Muscle of arm (tissue), 1 donor: ENCODE measurements at regions not wholly inside any gene's neighbourhood (a gene's known extent, or its start where the extent isn't known, plus 50 kb on each side); places are given as distances from the start of the nearest gene placed in this dataset.

Source experiments
- DNase-seq: peaks from one replicate; pipeline ENCODE4 v3.0.0-alpha.2; 2013

DNA sequence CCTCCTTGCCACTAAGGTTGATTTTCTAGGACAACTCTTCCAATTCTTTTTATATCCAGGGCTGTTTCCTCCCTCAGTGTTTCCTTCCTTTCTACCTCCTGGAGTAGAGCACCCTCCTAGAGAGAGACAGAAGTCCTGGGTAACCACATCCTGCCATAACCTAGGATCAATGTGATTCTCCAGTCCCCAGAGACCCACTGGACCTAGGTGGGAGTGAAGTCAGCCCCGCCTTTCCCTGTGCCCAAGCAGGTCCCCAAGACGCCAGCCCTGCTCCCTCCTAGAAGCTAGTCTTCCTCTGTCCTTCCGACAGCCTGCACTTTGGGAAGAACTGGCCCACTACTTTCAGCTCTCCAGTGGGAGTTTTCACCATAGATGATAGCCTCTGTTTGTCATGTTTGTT, 166.8 kb upstream of the PLEKHG7 start:
- no peak for DNase-seq

DNA sequence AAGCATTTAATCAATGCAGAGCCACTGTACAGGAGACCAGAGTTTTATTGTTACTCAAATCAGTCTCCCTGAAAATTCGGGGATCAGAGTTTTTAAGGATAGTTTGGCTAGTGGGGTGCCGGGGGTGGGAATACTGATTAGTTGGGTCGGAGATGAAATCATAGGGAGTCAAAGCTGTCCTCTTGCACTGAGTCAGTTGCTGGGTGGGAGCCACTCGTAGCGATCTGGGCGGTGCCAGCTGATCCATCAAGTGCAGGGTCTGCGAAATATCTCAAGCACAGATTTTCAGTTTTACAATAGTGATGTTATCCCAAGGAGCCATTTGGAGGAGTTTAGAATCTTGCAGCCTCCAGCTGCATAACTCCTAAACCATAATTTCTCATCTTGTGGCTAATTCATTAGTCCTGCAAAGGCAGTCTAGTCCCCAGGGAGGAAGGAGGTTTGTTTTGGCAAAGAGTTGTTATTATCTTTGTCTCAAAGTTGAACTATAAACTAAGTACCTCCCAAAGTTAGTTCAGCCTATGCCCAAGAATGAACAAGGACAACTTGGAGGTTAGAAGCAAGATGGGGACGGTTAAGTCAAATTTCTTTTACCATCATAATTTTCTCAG, 169.4 kb upstream of the PLEKHG7 start:
- no peak for DNase-seq

DNA sequence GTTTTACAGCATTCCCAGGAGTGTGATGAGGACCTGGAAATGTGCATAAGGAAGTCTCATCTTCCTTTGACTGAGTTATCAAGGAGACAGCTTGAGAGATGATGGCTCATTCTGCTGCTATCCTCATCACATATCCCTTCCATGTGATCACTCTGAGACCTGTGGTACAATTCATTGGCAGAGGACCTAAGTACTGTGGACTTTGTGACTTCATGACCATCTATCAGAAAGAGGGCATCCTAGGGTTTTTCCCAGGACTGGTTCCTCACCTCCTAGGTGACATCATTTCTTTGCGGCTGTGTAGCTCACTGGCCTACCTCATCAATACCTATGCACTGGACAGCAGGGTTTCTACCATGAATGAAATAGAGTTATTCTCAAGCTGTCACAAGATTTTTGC, 172.1 kb upstream of the PLEKHG7 start:
- DNase-seq, result no peak

DNA sequence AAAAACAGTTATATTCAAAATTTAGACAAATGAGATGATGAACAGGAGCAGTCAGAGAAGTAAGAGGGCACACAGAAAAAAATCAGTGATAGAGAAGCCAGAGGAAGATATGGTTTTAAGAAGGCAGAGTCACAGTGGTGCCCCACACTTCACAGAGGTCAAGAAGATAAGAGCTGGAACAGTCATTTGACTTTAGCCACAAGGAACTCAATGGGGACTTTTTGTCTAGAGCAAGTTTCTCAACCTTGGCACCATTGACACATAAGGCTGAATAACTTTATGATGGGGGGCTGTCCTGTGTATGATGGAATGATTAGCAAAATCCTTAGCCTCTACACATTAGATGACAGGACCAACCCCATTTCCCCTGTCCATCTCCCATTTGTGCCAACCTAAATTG, 172.8 kb upstream of the PLEKHG7 start:
- DNase-seq, result no peak

DNA sequence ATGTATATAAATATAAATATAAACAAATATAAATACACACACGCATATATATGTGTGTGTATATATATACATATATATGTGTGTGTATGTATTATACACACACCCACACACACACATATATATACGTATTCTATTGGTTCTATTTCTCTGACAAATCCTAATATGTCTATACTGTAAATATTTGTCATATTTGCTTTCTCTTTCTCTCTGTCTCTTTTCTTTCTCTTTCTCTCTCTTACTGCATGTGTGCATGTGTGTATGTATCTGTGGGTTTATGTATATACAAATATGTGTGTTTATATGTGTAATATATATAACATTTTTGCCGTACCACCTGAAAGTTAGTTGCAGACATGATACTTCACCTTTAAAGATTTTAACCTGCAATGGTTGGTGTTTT, 174.2 kb upstream of the PLEKHG7 start:
- no peak for DNase-seq

DNA sequence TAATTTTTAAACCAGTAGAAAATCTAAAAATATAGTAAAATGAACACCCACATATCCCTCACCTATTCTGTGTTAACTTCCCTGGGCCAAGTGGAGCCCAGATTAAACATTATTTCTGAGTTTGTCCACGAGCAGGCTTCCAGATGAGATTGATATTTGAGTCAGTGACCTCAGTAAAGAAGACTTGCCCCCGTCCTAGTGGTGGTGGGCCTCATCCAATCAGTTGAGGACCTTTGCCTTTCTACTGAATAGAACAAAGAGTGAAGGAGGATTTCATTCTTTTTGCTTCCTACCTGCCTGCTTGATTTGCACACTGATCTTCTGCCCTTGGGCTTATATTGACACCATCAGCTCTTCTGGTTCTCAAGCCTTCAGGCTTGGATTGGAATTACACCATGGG, 174.7 kb upstream of the PLEKHG7 start:
- DNase-seq, result no peak

DNA sequence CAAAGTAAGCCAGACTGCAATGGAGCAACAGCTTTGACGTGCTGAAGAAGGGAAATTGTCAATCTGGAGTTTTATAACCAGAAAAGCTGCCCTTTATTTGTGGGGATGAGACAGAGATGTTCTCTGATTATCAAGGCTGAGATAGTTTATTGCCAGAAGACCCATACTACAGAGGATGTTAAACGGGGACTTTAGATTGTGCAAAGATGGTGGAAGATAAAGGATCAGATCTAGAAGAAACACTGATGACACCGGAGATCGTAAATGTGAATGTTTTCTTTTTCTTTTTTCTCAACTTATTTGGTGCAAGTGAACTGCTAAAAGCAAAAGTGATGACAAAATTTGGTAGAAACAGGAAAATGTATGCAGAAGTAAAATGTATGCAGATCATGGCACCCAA, 178.3 kb upstream of the PLEKHG7 start:
- no peak for DNase-seq

DNA sequence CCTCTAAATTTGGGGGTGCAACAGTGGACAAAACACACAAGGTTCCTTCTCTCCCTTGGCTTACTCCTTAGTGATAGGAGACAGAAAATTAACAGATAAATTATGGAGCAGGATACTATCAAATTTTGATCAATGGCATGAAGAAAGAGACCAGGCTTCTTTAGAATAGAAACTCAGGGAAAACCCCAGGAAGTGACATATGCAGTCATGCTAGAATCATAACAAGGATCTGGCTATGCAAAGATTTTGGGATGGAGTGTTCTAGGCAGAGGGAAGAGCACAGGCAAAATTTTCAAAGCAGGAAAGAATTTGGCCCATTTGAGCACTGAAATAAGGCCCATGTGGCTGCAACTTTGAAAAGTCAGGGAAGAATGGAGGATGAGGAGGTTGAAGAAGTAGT, 182.3 kb upstream of the PLEKHG7 start:
- DNase-seq, result no peak

DNA sequence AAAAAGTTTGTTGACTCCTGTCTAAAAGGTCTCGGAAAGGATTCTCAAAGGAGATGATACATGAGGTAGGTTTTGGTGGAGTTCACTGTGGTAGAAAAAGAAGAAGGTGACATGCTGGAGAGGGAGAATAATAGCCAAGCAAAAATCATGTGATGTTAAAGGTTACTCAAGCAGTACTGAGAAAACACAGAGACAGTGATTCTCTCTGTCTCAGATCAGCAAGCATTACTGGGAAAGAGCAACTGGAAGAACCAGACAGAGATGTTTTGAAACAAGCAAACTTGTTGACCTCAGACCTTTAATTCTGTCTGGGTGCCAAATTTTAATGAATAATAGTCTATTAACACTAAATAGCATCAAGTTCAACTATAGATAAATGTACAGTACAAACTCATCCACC, 183.5 kb upstream of the PLEKHG7 start:
- no peak for DNase-seq

DNA sequence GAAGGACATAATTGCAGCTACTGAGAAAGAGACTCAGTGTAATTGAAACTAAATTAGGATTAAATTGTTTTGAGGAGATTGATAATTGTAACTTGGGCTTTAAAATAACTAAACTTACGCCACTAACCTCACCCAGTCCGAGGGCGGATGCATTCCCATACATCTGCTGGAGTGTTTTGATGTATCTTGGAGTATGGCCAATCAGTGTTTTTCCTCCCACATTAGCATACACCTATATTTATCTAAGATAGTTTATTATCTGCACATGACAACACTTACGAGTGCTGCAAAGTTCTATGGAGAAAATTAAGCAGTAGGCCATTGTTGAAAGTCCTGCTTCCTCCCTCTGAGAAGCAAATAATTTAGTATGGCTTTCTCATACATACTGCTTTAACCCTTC, 184.7 kb upstream of the PLEKHG7 start:
- DNase-seq, result no peak

DNA sequence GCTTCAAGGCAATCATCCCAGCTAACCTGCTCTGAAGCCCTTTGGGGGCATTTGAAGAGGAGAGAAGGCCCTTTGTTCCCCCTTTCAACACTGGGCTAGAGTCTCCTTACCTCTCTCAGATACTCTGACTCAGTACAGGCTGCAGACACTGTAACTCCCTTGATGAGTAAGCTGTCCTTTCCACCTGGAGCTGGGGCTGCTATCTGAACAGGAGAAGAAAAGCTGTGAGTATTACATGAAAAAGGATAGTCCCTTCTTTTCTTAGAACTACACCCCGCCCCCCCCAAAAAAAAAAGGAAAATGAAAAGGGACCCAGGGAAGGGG, 186.6 kb upstream of the PLEKHG7 start:
- DNase-seq, result no peak

DNA sequence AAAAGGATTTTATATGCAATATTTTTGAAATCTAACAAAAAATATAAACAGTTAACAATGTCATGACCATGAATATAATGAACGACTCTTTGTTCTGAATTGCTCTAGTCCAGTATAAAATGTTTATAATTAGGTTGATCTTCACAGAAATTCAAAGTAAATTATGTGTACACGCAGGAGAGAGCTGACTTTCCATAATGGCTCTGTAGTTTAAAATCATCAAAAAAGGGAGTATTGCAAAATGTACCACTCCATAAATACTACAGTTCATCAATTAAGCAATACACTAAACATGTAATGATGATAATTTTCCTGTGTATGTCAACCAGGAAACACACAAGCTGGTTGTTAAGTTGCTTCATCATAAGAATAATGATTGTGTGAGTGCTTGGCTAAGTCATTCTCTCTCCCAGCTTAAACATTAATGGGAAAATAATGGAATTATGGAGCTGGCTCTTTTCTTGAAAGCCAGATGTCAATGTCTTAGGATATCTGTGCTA, 189.5 kb upstream of the PLEKHG7 start:
- DNase-seq, result no peak

DNA sequence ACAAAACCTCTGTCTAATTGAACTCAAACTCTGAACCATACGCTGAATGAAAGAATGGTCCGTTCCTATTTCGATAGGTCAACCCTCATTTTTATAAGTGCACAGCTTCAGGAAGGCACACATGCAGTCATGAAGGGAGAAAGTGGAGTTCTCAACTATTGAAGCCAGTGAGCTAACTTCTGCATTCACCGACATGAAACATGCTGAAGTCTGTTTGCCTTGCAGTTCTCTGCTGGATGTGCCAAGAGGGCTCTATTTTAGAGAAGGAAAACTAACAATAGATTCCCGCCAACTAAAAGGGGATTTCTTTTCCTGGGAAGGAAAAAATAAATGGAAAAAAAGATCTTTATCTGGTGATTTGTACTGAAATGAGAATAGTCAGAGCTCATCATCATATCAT, 191.0 kb upstream of the PLEKHG7 start:
- DNase-seq, result no peak

DNA sequence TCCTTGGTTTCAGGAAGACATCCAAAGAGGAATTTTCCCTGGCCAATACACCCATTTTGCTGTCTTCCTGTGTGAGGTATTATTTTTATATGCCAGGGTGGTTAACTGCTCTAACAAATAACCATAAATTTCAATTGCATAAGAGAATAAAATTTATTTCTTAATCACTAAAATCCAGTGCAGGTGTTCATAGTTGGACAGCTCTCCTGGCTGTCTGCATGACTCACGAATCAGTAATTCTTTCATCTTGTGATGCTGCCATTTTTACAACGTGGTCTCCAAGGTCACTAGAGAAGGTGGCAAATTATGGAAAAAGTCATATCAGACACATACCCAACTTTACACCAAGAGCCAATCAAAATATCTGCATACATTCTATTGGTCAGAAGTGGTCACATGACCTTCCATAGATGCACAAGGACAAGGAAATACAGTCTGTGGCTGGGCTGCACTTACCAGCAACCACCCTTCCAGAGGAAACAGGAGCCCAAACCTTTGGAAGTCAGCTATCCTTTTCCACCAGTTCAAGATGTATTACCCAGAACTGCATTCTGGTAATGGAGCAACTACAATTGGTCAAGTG, 193.5 kb upstream of the PLEKHG7 start:
- DNase-seq, result no peak

DNA sequence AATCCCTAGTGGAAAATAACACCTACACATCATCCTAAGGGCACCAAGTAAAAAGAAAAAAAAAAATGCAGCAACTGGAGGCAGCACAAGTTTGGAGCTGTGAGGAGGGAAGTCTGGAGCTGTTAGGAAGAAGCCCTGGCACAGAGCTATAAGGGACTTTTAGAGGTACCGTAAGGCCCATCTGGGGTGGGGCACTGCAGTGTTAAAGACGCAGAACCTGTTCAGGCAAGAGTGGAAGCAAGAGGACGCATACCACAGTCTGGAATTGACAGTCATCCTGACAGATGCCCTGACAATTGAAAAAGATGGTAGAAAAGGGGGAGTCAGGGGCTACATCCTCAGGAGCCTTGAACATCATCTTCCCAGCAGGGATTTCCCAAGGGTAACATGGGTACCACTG, 195.9 kb upstream of the PLEKHG7 start:
- DNase-seq, result no peak

DNA sequence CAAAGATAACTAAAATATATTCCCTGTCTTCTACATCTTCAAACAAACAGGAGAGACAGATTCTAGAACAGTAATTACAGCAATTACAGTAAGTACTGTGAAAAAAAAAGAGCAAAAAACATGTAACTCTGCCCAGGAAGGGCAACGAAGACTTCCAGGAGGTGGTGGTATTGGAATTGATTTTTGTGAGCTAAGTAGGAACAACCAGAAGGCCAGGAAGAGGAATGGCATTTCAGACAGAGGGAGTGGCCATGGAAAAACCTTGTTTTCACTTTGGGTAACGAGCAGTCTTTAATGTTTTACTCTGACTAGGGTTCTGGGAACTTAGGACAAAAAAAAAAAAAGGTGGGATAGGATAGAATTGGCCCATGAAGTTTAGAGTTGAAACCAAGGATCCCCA, 196.3 kb upstream of the PLEKHG7 start:
- no peak for DNase-seq

DNA sequence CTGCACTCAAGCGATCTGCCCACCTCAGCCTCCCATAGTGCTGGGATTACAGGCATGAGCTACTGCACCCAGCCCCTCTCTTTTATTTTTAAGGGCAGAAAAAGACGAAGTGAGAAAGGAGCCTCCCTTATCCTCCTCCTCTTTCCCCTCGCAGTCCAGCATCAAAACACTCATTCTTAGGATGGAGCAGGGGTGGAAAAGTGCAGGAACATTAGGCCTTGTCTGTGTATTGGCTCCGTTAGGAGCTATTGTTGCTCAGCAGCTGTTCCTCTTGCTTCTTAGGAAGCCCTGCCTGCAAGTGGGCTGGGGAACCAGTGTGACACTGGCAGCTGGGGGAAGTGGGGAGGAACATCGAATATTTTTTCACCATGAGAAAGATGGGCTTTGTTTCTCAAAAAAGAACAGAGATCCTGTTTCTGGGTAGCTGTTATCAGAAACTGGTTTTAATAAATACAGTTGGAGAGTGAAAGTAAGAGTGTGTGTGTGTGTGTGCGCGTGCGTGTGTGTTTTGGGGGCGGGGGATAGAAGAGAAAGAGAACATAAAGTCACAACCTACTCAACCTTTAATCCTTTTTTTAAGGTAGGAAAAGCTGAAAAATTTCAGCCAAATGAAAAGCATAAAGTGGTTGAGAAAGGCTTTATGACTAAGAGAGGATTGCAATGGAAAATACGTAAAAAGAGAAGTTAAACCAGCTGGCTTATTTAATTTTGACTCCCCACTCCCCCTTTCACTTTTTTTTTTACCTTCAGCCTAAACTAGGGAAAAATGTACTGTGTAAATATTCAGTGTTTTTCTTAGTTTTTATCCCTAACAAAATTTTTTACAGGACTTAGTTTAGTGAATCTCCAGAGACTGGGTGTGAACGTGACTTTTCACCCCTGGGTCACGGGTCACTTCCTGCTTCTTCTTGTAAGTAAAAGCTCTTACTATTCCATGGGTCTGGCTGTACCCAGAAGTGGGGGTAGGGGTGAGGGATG, 197.2 kb upstream of the PLEKHG7 start:
- peak; percentile 68 for DNase-seq

DNA sequence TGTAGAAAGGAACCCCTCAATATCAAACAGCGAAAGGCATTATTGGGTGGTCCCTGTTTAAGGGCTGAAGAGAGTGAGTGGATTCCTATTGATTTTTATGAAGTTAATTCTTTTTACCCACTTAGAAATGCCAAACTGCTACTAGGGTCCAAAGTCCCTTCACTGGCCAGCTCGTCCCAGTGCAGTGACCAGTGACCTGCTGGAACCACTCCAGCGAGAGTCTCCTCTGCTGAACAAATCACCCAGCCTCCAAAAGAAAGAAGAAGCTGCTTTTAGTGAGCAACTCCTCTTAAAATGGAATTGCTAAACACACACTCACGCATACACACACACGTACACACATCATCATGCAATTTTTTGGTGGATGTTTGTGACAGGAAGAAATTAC, 198.2 kb upstream of the PLEKHG7 start:
- peak; percentile 16 for DNase-seq

DNA sequence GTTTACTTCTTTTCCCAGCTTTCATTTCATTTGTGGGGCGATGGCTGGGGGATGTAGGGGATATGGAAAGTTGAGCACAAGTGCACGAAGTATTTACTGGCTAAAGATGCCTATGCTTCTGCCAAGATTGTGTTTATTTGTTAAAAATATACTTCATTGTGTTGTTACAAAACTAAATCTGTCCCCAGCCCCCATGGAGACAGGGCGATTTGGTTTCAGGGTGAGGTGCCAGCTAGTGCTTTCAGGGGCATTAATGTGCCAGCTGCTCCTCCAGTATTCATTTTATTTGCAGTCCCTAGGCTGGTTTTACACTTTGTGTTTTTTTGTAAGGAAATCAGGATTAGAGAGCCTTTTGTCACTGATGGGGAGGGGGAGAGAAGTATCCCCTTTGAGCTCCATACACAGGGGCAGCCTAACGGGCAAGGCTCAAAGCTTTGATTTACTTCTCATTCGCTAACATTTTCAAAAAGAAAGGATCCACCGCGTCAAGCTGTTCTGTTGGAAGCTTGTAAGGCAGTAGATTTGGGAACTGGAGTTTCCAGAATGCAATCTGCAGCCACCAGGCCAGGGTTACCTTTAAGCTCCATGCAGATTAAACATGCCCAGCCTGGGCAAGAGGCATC, 198.7 kb upstream of the PLEKHG7 start:
- DNase-seq, result peak; percentile 58

DNA sequence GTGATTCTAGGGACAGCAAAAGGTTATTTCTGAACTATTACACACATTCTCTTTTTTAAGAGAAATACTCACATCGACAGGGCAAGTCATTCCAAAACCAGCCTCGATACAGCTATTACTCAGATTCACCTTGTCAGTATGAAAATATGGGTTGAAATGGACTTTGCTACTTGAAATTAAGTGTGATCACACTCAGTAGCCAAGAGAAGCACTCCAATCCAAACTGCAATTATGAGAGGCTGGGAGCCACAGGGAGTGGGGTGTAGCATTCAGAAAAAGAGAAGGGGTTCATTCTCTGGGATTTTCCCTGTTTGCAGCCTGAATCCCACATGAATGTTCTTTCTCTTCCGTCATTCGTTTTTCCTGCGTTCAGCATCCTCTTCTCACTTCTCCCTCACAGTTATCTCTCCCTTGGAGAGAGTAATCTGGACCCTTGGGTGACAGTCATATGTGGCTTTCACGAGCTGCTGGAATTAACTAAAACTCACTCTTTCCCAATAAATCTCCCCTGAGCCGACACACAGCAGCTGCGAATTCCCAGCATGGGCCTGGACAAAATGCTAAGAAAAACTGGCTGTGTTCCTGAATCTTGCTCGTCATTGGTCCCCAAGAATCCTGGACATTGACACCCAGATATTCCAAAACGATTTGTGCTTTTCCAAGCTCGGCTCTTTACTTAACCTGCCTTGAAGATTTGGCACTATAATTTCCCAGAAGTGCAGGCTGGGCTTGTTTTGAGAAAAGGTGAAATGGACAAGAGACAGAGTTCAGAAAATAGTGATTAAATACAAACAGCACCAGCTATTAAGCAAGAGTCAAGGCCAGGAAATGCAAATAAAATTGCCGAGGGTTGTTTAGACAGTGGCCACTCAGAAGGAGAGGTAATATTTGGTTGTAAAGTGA, 199.5 kb upstream of the PLEKHG7 start:
- DNase-seq, result peak; percentile 63

DNA sequence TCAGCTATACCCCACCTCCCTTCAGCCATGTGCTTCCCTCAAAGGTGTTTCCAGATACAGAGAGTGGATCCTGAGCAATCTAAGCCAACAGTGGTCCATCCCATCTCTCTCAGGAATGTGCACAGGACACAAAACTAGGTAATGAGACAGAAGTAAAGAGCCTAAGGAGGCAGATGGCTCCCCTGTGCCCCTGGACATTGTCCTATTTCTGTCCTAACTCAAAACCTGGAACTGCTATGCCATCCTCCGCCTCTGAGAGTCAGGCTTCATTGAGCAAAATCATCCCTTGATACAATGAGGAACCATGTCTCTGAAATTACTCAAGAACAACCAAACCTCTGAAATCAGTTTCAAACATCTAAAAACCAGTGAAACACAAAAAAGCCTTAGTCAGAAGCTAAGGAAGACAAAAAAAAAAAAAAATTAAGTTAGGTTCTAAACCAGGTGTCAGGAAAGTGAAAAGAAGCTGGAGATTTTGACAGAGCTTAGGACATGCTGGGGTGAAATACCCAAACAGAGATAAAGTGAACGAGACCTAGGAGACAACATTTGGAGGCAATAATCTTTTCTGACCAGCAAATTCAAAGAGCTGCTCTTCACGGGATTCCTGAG, 200.3 kb upstream of the PLEKHG7 start:
- peak; percentile 16 for DNase-seq
